ENCODE measurements at regions not wholly inside any gene's neighbourhood (a gene's known extent, or its start where the extent isn't known, plus 50 kb on each side); places are given as distances from the start of the nearest gene placed in this dataset.

GRCh38 chr3:189554868-189555557, 76.2 kb upstream of the TP63 start:
- DNase-seq = no peak

- DNase-seq = no peak
Measured at GRCh38 chr3:189555558-189555881, 75.7 kb upstream of the TP63 start.

DNA sequence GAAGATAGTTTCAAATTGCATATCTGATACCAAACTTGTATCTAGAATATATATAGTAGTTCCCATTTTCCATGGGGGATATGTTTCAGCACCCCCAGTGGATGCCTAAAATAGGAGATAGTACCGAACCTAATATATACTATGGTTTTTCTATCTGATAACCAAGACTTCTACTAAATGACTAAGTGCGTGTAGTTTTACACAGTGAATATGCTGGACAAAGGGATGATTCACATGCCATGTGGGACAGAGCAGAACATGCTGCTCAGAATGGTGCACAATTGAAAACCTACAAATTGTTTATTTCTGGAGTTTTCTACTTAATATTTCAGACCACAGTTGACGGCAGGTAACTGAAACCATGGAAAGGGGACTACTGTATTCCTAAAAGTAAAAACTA, 73.4 kb upstream of the TP63 start:
- no peak for DNase-seq

DNA sequence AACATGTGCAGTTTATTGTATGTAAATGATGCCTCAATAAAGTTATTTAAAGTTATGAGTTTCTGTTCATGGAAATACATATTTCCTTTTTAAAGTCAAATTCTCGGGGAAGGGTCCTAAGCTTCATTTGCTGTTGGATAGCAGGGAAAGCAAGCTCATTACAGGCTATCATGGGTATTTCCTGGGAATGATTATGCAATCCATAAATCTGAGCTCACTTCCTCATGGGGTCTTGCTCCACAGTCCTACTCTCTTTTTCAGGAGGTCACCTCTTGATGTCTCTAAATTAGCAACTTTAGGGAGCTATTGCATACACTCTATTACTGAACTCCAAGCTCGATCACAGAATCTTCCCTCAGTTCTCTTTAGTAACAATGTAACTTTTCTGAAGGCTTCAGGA, 69.9 kb upstream of the TP63 start:
- DNase-seq = no peak

- DNase-seq = no peak
Measured at GRCh38 chr3:189563853-189564563, 67.2 kb upstream of the TP63 start.

DNA sequence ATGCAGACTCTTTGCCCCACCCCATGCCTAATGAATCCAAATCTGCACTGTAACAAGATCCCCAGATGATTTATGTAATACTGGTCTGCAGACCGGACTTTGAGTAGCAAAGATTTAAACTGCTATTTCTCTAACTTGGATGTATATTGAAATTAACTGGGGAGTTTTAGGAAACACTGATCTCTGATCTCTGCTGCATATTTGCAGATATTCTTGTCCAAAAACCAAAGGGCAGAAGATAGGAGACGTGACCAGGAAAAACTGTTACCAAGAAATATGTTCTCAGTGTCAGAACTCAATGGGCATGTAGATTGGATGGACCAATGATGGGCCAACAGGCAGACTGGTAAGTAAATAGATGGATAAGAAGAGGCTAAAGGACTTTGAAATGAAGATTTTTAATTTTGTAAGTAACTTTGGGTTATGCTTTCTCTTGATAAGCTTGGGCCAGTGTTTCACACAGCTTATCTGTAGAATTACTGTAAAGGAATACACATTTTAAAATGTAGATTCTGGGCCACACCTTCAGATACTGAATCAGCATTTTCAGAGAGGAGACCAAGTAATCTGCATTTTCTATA, 64.5 kb upstream of the TP63 start:
- no peak for DNase-seq

DNA sequence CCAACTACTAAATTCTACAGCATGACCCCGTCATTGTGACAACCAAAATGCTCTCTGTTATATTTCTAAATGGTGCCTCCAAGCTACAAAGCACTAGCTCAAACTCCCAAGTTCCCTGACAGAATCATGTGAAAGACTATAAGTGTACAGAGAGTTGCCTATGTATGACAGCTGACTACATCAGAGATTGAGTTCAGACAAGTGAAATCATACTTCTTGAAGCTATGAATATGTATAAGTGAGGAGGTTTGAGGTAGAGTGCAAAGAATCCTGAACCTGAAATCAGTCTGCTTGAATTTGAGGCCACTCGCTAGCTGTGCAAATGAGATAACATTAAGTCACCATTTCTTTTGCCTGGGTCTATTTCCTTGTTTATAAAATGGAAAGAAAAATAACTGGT, 63.9 kb upstream of the TP63 start:
- DNase-seq = no peak

GRCh38 chr3:189567766-189568420, 63.3 kb upstream of the TP63 start:
- DNase-seq = no peak

- no peak for DNase-seq
Measured at GRCh38 chr3:189568961-189569360, 62.2 kb upstream of the TP63 start.

DNA sequence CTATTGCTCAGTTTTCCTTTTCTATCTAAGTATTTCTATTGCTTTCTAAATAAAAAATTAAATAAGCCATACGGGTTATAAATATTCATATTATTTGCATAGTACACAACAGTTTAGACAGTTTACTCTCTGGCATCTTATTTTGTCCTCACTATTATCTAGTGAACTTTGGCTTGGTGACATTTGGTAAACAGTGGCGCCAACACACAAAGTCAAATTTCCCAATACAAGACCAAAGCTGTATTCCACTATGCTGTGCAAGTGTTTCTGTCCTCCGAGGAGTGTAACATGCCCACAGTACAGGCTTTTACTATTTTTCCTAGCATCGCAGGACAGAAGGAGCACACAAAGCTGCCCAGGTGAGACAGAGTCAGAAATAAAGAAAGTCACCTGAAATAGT, 61.7 kb upstream of the TP63 start:
- DNase-seq = no peak

GRCh38 chr3:189570916-189571315, 60.3 kb upstream of the TP63 start:
- no peak for DNase-seq

GRCh38 chr3:189572249-189572648, 58.9 kb upstream of the TP63 start:
- no peak for DNase-seq

- no peak for DNase-seq
Measured at GRCh38 chr3:189573004-189573403, 58.2 kb upstream of the TP63 start.

DNA sequence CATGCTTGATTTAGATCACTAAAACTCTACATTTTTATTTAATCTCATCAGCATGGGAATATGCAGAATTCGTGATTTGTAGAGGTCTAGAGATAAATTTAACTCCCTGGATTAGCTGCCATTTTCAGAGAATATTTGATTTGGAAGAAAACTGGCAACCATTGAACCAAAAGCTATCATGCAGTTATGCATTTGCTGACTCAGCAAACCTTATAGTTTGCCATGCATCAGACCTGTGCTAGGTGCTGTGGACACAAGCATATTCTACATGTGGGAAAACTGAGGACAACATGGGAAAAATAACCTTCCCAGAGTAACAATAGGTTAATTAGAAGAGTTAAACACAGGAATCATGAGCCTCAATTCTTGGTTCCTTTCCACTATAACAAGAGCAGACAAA, 54.7 kb upstream of the TP63 start:
- no peak for DNase-seq

DNA sequence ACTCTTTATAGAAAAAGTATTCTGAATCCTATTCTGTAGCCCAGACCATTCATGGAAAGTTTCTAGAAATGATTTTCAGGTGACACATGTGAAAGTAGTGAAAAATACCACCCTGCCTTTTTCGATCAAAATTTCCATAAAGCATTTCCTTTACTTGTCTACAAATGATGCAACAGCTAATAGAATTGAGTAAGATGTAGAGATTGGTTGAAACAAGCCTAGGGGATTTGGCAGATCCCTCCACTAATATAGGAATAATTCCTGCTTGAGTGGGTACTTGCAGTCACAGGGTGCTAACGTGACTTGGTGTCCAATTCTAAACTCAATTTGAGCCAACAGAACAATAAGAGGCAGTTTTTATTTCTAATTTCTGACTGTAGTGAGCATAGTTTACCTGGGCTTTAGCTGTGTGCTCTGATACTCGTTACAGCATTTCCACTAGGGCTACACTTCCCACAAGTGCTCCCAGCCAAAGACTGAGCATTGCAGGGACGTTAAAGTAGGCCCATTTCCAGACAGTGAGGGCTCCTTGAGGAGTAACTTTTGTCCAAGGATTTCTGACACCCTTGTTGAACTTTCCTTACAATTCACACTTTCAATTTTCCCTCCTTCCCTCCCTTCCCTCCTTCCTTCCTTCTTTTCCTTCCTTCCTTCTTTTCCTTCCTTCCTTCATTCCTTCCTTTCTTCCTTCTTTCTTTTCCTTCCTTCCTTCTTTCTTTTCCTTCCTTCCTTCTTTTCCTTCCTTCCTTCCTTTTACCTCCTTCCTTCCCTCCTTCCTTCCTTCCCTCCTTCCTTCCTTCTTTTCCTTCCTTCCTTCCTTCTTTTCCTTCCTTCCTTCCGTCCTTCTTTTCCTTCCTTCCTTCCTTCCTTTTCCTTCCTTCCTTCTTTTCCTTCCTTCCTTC, 53.9 kb upstream of the TP63 start:
- DNase-seq = no peak

- no peak for DNase-seq
Measured at GRCh38 chr3:189580190-189580589, 51.0 kb upstream of the TP63 start.

Measured in amygdala (tissue), 56 donors.